HepG2 (cell line): ENCODE measurements at regions not wholly inside any gene's neighbourhood (a gene's known extent, or its start where the extent isn't known, plus 50 kb on each side); places are given as distances from the start of the nearest gene placed in this dataset.

Experiments used
- ATAC-seq: fragments of 200-7000 bp; cut with Tn5 transposase; 3 replicates; pipeline ENCODE4 v1.9.1; 2020; ENCODE audit warnings: mild to moderate bottlenecking, moderate library complexity
- BruUV-seq: library from RNA; stranded (reverse); fragments of 400-500 nt; replicated peaks from 2 replicates; lab custom pipeline; 2021; lab: Mats Ljungman, UMichigan
- CTCF ChIA-PET: fragments of 300-600 bp; formaldehyde crosslinking; extraction: SDS; loops from one replicate; lab custom pipeline; 2021; ENCODE audit warnings: low total read pairs, inconsistent platforms, low intra/inter-chr PET ratio; lab: Yijun Ruan, JAX
- POLR2A ChIA-PET: fragments of 350-600 bp; sonication (Branson Sonifier 250); formaldehyde crosslinking; loops from one replicate; lab custom pipeline; 2020; ENCODE audit warnings: antibody characterized with exemption, inconsistent platforms; lab: Yijun Ruan, JAX
- DNase-seq: peaks from one replicate; pipeline ENCODE4 v3.0.0-alpha.2; 2015; ENCODE audit warnings: low spot score
- FAIRE-seq: peaks from 3 replicates; lab custom pipeline; 2011; peaks lifted over from hg19 to GRCh38; lab: Jason Lieb, UNC
- H2AFZ ChIP-seq: one replicate; pipeline ENCODE4 v1.6.1; 2011; ENCODE audit warnings: low read length, inconsistent platforms
- H3K27ac ChIP-seq: fragments of 300-600 bp; 3 replicates; pipeline ENCODE4 v1.8.0; 2011; ENCODE audit warnings: mixed run types, mild to moderate bottlenecking, mixed read lengths, low read length, inconsistent platforms; ENCODE audit not compliant: insufficient read depth; ENCODE audit errors: extremely low read length
- H3K27me3 ChIP-seq, 2 experiments: fragments of 200-600 bp in 1 of 2; 2 replicates in 1 of 2; 3 replicates in 1 of 2; pipeline versions ENCODE4 v1.6.0 to v1.8.0; 2011; ENCODE audit warnings: low read length in 2 of 2, mild to moderate bottlenecking in 2 of 2, moderate library complexity in 2 of 2, inconsistent platforms in 1 of 2; ENCODE audit not compliant: insufficient read depth in 2 of 2, control insufficient read depth in 1 of 2
- H3K36me3 ChIP-seq, 2 experiments: fragments of 200-600 bp in 1 of 2; replicated peaks in 1 of 2; 2 replicates in 1 of 2; 3 replicates in 1 of 2; pipeline versions ENCODE4 v1.5.1 to v1.8.0; 2011; ENCODE audit warnings: low read length in 2 of 2, inconsistent platforms in 1 of 2; ENCODE audit not compliant: insufficient read depth in 2 of 2, control insufficient read depth in 1 of 2
- H3K4me1 ChIP-seq: 2 replicates; pipeline ENCODE4 v1.5.1; 2012; ENCODE audit warnings: low read length, inconsistent platforms; ENCODE audit not compliant: insufficient read depth
- H3K4me2 ChIP-seq: 2 replicates; pipeline ENCODE4 v1.6.0; 2011; ENCODE audit warnings: low read depth, low read length, inconsistent platforms
- H3K4me3 ChIP-seq, 3 experiments: fragments of 200-600 bp in 1 of 3; sonication (generic), shearing (Covaris generic) in 1 of 3; replicated peaks in 1 of 3; 2 replicates each; pipeline ENCODE4 v1.5.1; 2011 to 2016; ENCODE audit warnings: low read length in 3 of 3, inconsistent platforms in 2 of 3, low read depth in 2 of 3, mild to moderate bottlenecking in 2 of 3, control low read depth in 1 of 3, mixed read lengths in 1 of 3; ENCODE audit not compliant: insufficient read depth in 1 of 3
- H3K79me2 ChIP-seq: one replicate; pipeline ENCODE4 v1.6.1; 2011; ENCODE audit warnings: low read length, inconsistent platforms; ENCODE audit not compliant: insufficient read depth
- H3K9ac ChIP-seq: 2 replicates; pipeline ENCODE4 v1.6.0; 2011; ENCODE audit warnings: mild to moderate bottlenecking, low read depth, low read length, inconsistent platforms; ENCODE audit not compliant: insufficient read depth
- H3K9me3 ChIP-seq: 2 replicates; pipeline ENCODE4 v1.5.1; 2012; ENCODE audit warnings: mild to moderate bottlenecking, low read length
- H4K20me1 ChIP-seq: 2 replicates; pipeline ENCODE4 v1.6.0; 2011; ENCODE audit warnings: inconsistent platforms, mild to moderate bottlenecking, low read length, moderate library complexity; ENCODE audit not compliant: insufficient read depth
- ATF7-NPFF ChIP-seq: sonication (generic); formaldehyde crosslinking; IDR thresholded peaks from 2 replicates; pipeline ENCODE4 v1.8.1; 2023; ENCODE audit warnings: mild to moderate bottlenecking, low read depth, missing genetic modification reagents, moderate library complexity
- EP300 ChIP-seq, 3 experiments: sonication (generic) in 1 of 3; formaldehyde crosslinking in 1 of 3; IDR thresholded peaks; 2 replicates each; pipeline versions ENCODE4 v1.5.1 to v1.6.1; 2011 to 2020; ENCODE audit warnings: low read depth in 2 of 3, low read length in 2 of 3, borderline replicate concordance in 1 of 3, improper control_type of control experiment in 1 of 3, mild to moderate bottlenecking in 1 of 3, missing genetic modification reagents in 1 of 3, moderate library complexity in 1 of 3
- FOSL2 ChIP-seq: sonication (generic); formaldehyde crosslinking; IDR thresholded peaks from 2 replicates; pipeline ENCODE4 v1.4.0; 2020; ENCODE audit warnings: missing genetic modification reagents
- GATA4 ChIP-seq: sonication (generic); IDR thresholded peaks from 2 replicates; pipeline ENCODE4 v1.6.1; 2016; ENCODE audit warnings: antibody characterized with exemption, low read depth, borderline replicate concordance
- KDM3A ChIP-seq: IDR thresholded peaks from 2 replicates; pipeline ENCODE4 v1.6.1; 2018; ENCODE audit warnings: low read depth, missing compliant biosample characterization
- PHF21A ChIP-seq: sonication (generic); formaldehyde crosslinking; IDR thresholded peaks from 2 replicates; pipeline ENCODE4 v1.5.0; 2020; ENCODE audit warnings: mild to moderate bottlenecking, missing genetic modification reagents
- REPIN1 ChIP-seq: sonication (generic); formaldehyde crosslinking; IDR thresholded peaks from 2 replicates; pipeline ENCODE4 v1.8.0; 2022; ENCODE audit warnings: missing genetic modification reagents, low read depth, mild to moderate bottlenecking, borderline replicate concordance
- SMAD3 ChIP-seq: sonication (generic); formaldehyde crosslinking; IDR thresholded peaks from 2 replicates; pipeline ENCODE4 v1.4.0; 2020; ENCODE audit warnings: missing genetic modification reagents
- SMC3 ChIP-seq: IDR thresholded peaks from 2 replicates; pipeline ENCODE4 v1.6.1; 2011; ENCODE audit warnings: low read length, improper control_type of control experiment
- TBX3 ChIP-seq: fragments of 450-650 bp; IDR thresholded peaks from 2 replicates; pipeline ENCODE4 v1.6.1; 2017; ENCODE audit warnings: antibody characterized with exemption, mild to moderate bottlenecking, inconsistent platforms, borderline replicate concordance
- ZBTB20 ChIP-seq: sonication (generic); formaldehyde crosslinking; IDR thresholded peaks from 2 replicates; pipeline ENCODE4 v1.8.1; 2023; ENCODE audit warnings: missing genetic modification reagents, low read depth, mild to moderate bottlenecking, borderline replicate concordance
- ZBTB44 ChIP-seq: sonication (generic); formaldehyde crosslinking; IDR thresholded peaks from 2 replicates; pipeline ENCODE4 v1.4.0; 2020; ENCODE audit warnings: missing genetic modification reagents
- ZNF3 ChIP-seq: IDR thresholded peaks from 2 replicates; pipeline ENCODE4 v1.7.0; 2017; ENCODE audit warnings: inconsistent platforms
- ZNF569 ChIP-seq: sonication (generic); formaldehyde crosslinking; IDR thresholded peaks from 2 replicates; pipeline ENCODE4 v1.5.0; 2020; ENCODE audit warnings: mild to moderate bottlenecking, missing genetic modification reagents, moderate library complexity, borderline replicate concordance
- ZNF709 ChIP-seq: sonication (generic); formaldehyde crosslinking; IDR thresholded peaks from 2 replicates; pipeline ENCODE4 v1.5.0; 2020; ENCODE audit warnings: mild to moderate bottlenecking, missing genetic modification reagents
- ZNF749 ChIP-seq: sonication (generic); formaldehyde crosslinking; IDR thresholded peaks from 2 replicates; pipeline ENCODE4 v1.8.0; 2022; ENCODE audit warnings: mild to moderate bottlenecking, missing genetic modification reagents, moderate library complexity, borderline replicate concordance
- WGBS: methylation state at CpG from one replicate; pipeline ENCODE4 v1.1.6; 2017; ENCODE audit warnings: low lambda C conversion rate; 5-methylcytosine and 5-hydroxymethylcytosine counted together
- in situ Hi-C: cut with HindIII; loops from 2 replicates; pipeline ENCODE4 v1.10.0; 2017; ENCODE audit warnings: low pct_unique_long_range_greater_than_20kb; ENCODE audit not compliant: extremely low pct_ligation_motif_present
- intact Hi-C: fragments of 100-400 bp; cut with micrococcal nuclease; formaldehyde crosslinking; loops from one replicate; pipeline ENCODE4 v1.10.0; 2022; ENCODE audit not compliant: unreplicated experiment
- TF ChIP-seq, protein P1 (sequence below): sonication (generic); formaldehyde crosslinking; IDR thresholded peaks from 2 replicates; pipeline ENCODE4 v1.4.0; 2020; ENCODE audit warnings: missing genetic modification reagents
- TF ChIP-seq, protein P2 (sequence below): IDR thresholded peaks from 2 replicates; pipeline ENCODE4 v1.6.1; 2012; ENCODE audit warnings: low read depth, low read length, improper control_type of control experiment

DNA sequence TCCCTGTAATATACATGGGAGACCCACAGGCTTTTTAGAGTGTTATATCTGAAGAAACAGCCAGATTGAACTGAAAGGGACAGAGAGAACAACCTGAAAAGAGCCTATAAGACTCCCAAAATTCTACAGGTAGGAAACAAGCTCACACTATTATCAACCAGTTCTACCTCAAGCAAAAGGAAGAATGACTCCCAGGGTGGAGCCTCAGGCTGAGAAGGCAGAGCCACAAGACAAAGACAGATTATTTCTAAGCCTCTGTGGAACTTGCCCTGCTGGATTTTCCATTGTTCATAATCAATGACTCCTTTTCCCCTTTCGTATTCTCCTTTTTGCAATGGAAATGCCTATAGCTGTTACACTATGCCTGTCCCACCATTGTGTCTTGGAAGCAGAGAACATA, 95.1 kb upstream of the LMCD1 start (continued):
- TF ChIP-seq ZBTB44 (CRISPR knock-in tag) (no peak), ZNF569 (CRISPR knock-in tag) (no peak), EP300 (IDR thresholded peaks at IDR 0.05; ENCODE audit: low read depth in 2 of 2, low read length in 2 of 2) (no peak), EP300 (CRISPR knock-in tag; IDR thresholded peaks at IDR 0.05; ENCODE audit: borderline replicate concordance) (no peak), GATA4 (no peak)

- intact Hi-C loops = no loop called here
- Histone ChIP-seq H3K4me3 (no peak overlapping the region), H4K20me1 (no peaks in the 10 kb centered on the region), H3K27me3 (no peaks in the 10 kb centered on the region), H3K9ac (no peak overlapping the region), H2AFZ (no peak overlapping the region), H3K4me1 (no peaks in the 10 kb centered on the region), H3K79me2 (no peaks in the 10 kb centered on the region), H3K9me3 (no peaks in the 10 kb centered on the region), H3K27ac (no peak overlapping the region), H3K36me3 (no peaks in the 10 kb centered on the region), H3K4me2 (no peak overlapping the region)
- no peak for ATAC-seq
- in situ Hi-C loops = no loop called here
- POLR2A ChIA-PET = no interaction called here
- TF ChIP-seq, protein P1, sequence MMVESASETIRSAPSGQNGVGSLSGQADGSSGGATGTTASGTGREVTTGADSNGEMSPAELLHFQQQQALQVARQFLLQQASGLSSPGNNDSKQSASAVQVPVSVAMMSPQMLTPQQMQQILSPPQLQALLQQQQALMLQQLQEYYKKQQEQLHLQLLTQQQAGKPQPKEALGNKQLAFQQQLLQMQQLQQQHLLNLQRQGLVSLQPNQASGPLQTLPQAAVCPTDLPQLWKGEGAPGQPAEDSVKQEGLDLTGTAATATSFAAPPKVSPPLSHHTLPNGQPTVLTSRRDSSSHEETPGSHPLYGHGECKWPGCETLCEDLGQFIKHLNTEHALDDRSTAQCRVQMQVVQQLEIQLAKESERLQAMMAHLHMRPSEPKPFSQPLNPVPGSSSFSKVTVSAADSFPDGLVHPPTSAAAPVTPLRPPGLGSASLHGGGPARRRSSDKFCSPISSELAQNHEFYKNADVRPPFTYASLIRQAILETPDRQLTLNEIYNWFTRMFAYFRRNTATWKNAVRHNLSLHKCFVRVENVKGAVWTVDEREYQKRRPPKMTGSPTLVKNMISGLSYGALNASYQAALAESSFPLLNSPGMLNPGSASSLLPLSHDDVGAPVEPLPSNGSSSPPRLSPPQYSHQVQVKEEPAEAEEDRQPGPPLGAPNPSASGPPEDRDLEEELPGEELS (CRISPR knock-in tag) = no peak
- TF ChIP-seq ATF7-NPFF (CRISPR knock-in tag) (no peak), ZBTB20 (CRISPR knock-in tag) (no peak), TBX3 (no peak), ZNF3 (CRISPR knock-in tag) (no peak), KDM3A (CRISPR knock-in tag) (no peak), PHF21A (CRISPR knock-in tag) (no peak), ZNF709 (CRISPR knock-in tag) (no peak), ZNF749 (CRISPR knock-in tag) (no peak), FOSL2 (CRISPR knock-in tag) (no peak), SMC3 (no peak), REPIN1 (CRISPR knock-in tag) (no peak), SMAD3 (CRISPR knock-in tag) (no peak)
- TF ChIP-seq, protein P2, sequence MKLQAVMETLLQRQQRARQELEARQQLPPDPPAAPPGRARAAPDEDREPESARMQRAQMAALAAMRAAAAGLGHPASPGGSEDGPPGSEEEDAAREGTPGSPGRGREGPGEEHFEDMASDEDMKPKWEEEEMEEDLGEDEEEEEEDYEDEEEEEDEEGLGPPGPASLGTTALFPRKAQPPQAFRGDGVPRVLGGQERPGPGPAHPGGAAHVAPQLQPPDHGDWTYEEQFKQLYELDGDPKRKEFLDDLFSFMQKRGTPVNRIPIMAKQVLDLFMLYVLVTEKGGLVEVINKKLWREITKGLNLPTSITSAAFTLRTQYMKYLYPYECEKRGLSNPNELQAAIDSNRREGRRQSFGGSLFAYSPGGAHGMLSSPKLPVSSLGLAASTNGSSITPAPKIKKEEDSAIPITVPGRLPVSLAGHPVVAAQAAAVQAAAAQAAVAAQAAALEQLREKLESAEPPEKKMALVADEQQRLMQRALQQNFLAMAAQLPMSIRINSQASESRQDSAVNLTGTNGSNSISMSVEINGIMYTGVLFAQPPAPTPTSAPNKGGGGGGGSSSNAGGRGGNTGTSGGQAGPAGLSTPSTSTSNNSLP = no peak
- DNase-seq = no peak
- no peak for FAIRE-seq
- no TSS peak for BruUV-seq
- WGBS = 30% methylated on average over 7 of the region's 7 CpGs
- CTCF ChIA-PET = no interaction called here
These were observed 88.2 kb upstream of the LMCD1 start for GRCh38 chr3:8413337-8413926.
